NCI-H345 treated with DMSO at 0.1 percent for 48 hours (cell line): ENCODE measurements at regions not wholly inside any gene's neighbourhood (a gene's known extent, or its start where the extent isn't known, plus 50 kb on each side); places are given as distances from the start of the nearest gene placed in this dataset.

Source experiments
- DNase-seq: peaks from one replicate; lab custom pipeline; 2025; ENCODE audit not compliant: unreplicated experiment; lab: John Stamatoyannopoulos, UW

GRCh38 chr14:81668626-81669274, 135.1 kb upstream of the SEL1L start:
- no peak for DNase-seq

- DNase-seq: no peak
Measured at GRCh38 chr14:81669308-81669707, 135.7 kb upstream of the SEL1L start.

- DNase-seq: no peak
Measured at GRCh38 chr14:81673930-81674329, 140.3 kb upstream of the SEL1L start.

GRCh38 chr14:81676395-81676794, 142.7 kb upstream of the SEL1L start:
- DNase-seq: no peak

- no peak for DNase-seq
Measured at GRCh38 chr14:81676879-81677278, 143.2 kb upstream of the SEL1L start.

- DNase-seq: no peak
Measured at GRCh38 chr14:81677736-81678135, 144.1 kb upstream of the SEL1L start.

- no peak for DNase-seq
Measured at GRCh38 chr14:81679226-81679625, 145.6 kb upstream of the SEL1L start.

GRCh38 chr14:81681541-81681940, 147.9 kb upstream of the SEL1L start:
- no peak for DNase-seq

- DNase-seq: no peak
Measured at GRCh38 chr14:81682134-81682533, 148.5 kb upstream of the SEL1L start.

GRCh38 chr14:81682701-81683100, 149.0 kb upstream of the SEL1L start:
- DNase-seq: peak; percentile 34

- DNase-seq: no peak
Measured at GRCh38 chr14:81684696-81685095, 151.0 kb upstream of the SEL1L start.

GRCh38 chr14:81686512-81686911, 152.9 kb upstream of the SEL1L start:
- DNase-seq: no peak

GRCh38 chr14:81691931-81692330, 158.3 kb upstream of the SEL1L start:
- no peak for DNase-seq

GRCh38 chr14:81694419-81694818, 160.8 kb upstream of the SEL1L start:
- DNase-seq: no peak

- no peak for DNase-seq
Measured at GRCh38 chr14:81709681-81710080, 176.0 kb upstream of the SEL1L start.

- peak; percentile 46 for DNase-seq
Measured at GRCh38 chr14:81710232-81710845, 176.7 kb upstream of the SEL1L start.

- no peak for DNase-seq
Measured at GRCh38 chr14:81715731-81716130, 182.1 kb upstream of the SEL1L start.

GRCh38 chr14:81716953-81717352, 183.3 kb upstream of the SEL1L start:
- DNase-seq: no peak

- DNase-seq: no peak
Measured at GRCh38 chr14:81723956-81724355, 190.3 kb upstream of the SEL1L start.

GRCh38 chr14:81727218-81727617, 193.6 kb upstream of the SEL1L start:
- DNase-seq: peak; percentile 73

- no peak for DNase-seq
Measured at GRCh38 chr14:81728447-81728846, 194.8 kb upstream of the SEL1L start.

- no peak for DNase-seq
Measured at GRCh38 chr14:81729622-81730021, 196.0 kb upstream of the SEL1L start.

GRCh38 chr14:81737938-81738337, 204.3 kb upstream of the SEL1L start:
- DNase-seq: no peak
